BJ (cell line): ENCODE measurements at regions not wholly inside any gene's neighbourhood (a gene's known extent, or its start where the extent isn't known, plus 50 kb on each side); places are given as distances from the start of the nearest gene placed in this dataset.

Experiments used
- CTCF ChIA-PET: fragments of 350-600 bp; formaldehyde crosslinking; extraction: SDS; loops from one replicate; lab custom pipeline; 2021; ENCODE audit warnings: antibody characterized with exemption, inconsistent platforms; lab: Yijun Ruan, JAX
- POLR2A ChIA-PET: fragments of 300-600 bp; sonication (Branson Sonifier 250); formaldehyde crosslinking; extraction: SDS; loops from one replicate; lab custom pipeline; 2021; ENCODE audit warnings: antibody characterized with exemption; lab: Charles Lee
- DNase-seq: peaks from one replicate; pipeline ENCODE4 v3.0.0-alpha.2; 2011; ENCODE audit warnings: low read depth
- H3K27me3 ChIP-seq: 2 replicates; pipeline ENCODE4 v1.6.0; 2011; ENCODE audit warnings: low read length; ENCODE audit not compliant: control insufficient read depth, insufficient read depth
- H3K36me3 ChIP-seq: 2 replicates; pipeline ENCODE4 v1.5.1; 2011; ENCODE audit warnings: low read length; ENCODE audit not compliant: control insufficient read depth, insufficient read depth
- H3K4me3 ChIP-seq: 2 replicates; pipeline ENCODE4 v1.5.1; 2011; ENCODE audit warnings: low read depth, mild to moderate bottlenecking, control low read depth, low read length
- CTCF ChIP-seq: IDR thresholded peaks from 2 replicates; pipeline ENCODE4 v1.5.1; 2011; ENCODE audit warnings: low read depth, mild to moderate bottlenecking, control low read depth, inconsistent platforms, low read length, moderate library complexity; ENCODE audit not compliant: insufficient read depth

- DNase-seq, result no peak
- CTCF ChIA-PET, result no interaction called here
- no peak overlapping the region for H3K4me3 ChIP-seq
- no peak for TF ChIP-seq CTCF
- POLR2A ChIA-PET, result no interaction called here
- H3K36me3 ChIP-seq, result no peaks in the 10 kb centered on the region
- no peaks in the 10 kb centered on the region for H3K27me3 ChIP-seq
These were observed 540.1 kb upstream of the CHAC2 start for GRCh38 chr2:53227535-53227934.

- no peak for TF ChIP-seq CTCF
- no peaks in the 10 kb centered on the region for H3K27me3 ChIP-seq
- ChIA-PET POLR2A (no interaction called here), CTCF (no interaction called here)
- no peak overlapping the region for H3K4me3 ChIP-seq
- H3K36me3 ChIP-seq, result no peaks in the 10 kb centered on the region
- DNase-seq, result no peak
These were observed 546.6 kb upstream of the CHAC2 start for GRCh38 chr2:53220969-53221368.

GRCh38 chr2:53217250-53217649 is 550.4 kb upstream of the CHAC2 start:
- DNase-seq, result no peak
- ChIA-PET POLR2A (no interaction called here), CTCF (no interaction called here)
- H3K27me3 ChIP-seq, result no peaks in the 10 kb centered on the region
- H3K36me3 ChIP-seq, result no peaks in the 10 kb centered on the region
- H3K4me3 ChIP-seq, result no peak overlapping the region
- no peak for TF ChIP-seq CTCF

GRCh38 chr2:53216805-53217204 is 550.8 kb upstream of the CHAC2 start:
- CTCF ChIA-PET, result no interaction called here
- no peak for DNase-seq
- TF ChIP-seq CTCF, result no peak
- no peaks in the 10 kb centered on the region for H3K36me3 ChIP-seq
- H3K27me3 ChIP-seq, result no peaks in the 10 kb centered on the region
- POLR2A ChIA-PET, result no interaction called here
- no peak overlapping the region for H3K4me3 ChIP-seq

- POLR2A ChIA-PET, result no interaction called here
- Histone ChIP-seq H3K36me3 (no peaks in the 10 kb centered on the region), H3K4me3 (no peak overlapping the region), H3K27me3 (no peaks in the 10 kb centered on the region)
- no peak for DNase-seq
- CTCF ChIA-PET, result interaction anchor here (1.0 kb wide), 1 partner anchor 11 kb away, joined by 3 read pairs; no protein-coding TSS in a partner anchor
- TF ChIP-seq CTCF, result no peak
These were observed 555.0 kb upstream of the CHAC2 start for GRCh38 chr2:53212576-53212975.
